ENCODE measurements at regions not wholly inside any gene's neighbourhood (a gene's known extent, or its start where the extent isn't known, plus 50 kb on each side); places are given as distances from the start of the nearest gene placed in this dataset.

DNA sequence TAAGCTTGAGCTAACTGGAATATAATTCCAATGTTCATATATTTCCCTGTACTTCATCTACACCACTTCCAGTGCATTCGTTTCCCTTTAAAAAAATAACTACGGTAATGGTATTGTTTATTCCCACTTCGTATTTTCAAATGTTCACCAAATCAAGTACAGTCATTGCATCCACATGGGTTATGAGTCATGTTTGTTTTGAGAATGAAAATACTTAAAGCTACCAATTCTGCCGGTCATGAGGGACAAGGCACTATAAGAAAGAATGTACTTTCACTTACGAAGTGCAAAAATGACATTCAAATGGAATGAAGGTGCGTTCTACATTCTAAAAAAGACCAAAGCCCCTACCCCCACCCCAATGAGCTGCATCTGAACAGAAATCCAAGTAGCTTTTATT, 174.4 kb upstream of the FGF13 start:
- no peak for TF ChIP-seq ZNF384 (IDR thresholded peaks at IDR 0.05)
- TF ChIP-seq SUZ12 (IDR thresholded peaks at IDR 0.05): no peak
- TF ChIP-seq ARNT (IDR thresholded peaks at IDR 0.05): no peak
- no peak for TF ChIP-seq FOXK2 (IDR thresholded peaks at IDR 0.05)
- TF ChIP-seq HDGF (IDR thresholded peaks at IDR 0.05; ENCODE audit: borderline replicate concordance): no peak
